ENCODE measurements at regions not wholly inside any gene's neighbourhood (a gene's known extent, or its start where the extent isn't known, plus 50 kb on each side); places are given as distances from the start of the nearest gene placed in this dataset.
A peak's percentile ranks its signal among the peaks of the same experiment; 100 is the strongest.
"Not testable (repeated sequence)": the region's sequence is repeated elsewhere in the genome, so short reads cannot be mapped to it uniquely, and the experiment has no call there.

GRCh38 chr7:127530148-127530547, 55.2 kb downstream of the GCC1 start:
- DNase-seq (ENCODE audit: low read depth), result no peak

- DNase-seq (ENCODE audit: low read depth), result no peak
Observed at GRCh38 chr7:127527561-127527960, 57.8 kb downstream of the GCC1 start.

- no peak for DNase-seq (ENCODE audit: low read depth)
Observed at GRCh38 chr7:127525866-127526480, 59.4 kb downstream of the GCC1 start.

GRCh38 chr7:127516320-127516719, 69.1 kb downstream of the GCC1 start:
- no peak for DNase-seq (ENCODE audit: low read depth)

- DNase-seq (ENCODE audit: low read depth), result peak; percentile 28
Observed at GRCh38 chr7:127514499-127514898, 70.9 kb downstream of the GCC1 start.

GRCh38 chr7:127513311-127513710, 72.1 kb downstream of the GCC1 start:
- DNase-seq (ENCODE audit: low read depth), result no peak

GRCh38 chr7:127512663-127513062, 72.7 kb downstream of the GCC1 start:
- no peak for DNase-seq (ENCODE audit: low read depth)

- peak; percentile 28 for DNase-seq (ENCODE audit: low read depth)
Observed at GRCh38 chr7:127504715-127505114, 80.7 kb downstream of the GCC1 start.

GRCh38 chr7:127501817-127502216, 83.6 kb downstream of the GCC1 start:
- DNase-seq (ENCODE audit: low read depth), result no peak

GRCh38 chr7:127487381-127487780, 94.9 kb upstream of the ZNF800 start:
- no peak for DNase-seq (ENCODE audit: low read depth)

GRCh38 chr7:127486654-127487053, 94.1 kb upstream of the ZNF800 start:
- peak; percentile 7 for DNase-seq (ENCODE audit: low read depth)

- DNase-seq (ENCODE audit: low read depth), result no peak
Observed at GRCh38 chr7:127485482-127485881, 93.0 kb upstream of the ZNF800 start.

GRCh38 chr7:127484954-127485353, 92.4 kb upstream of the ZNF800 start:
- DNase-seq (ENCODE audit: low read depth), result no peak

GRCh38 chr7:127478461-127478860, 86.0 kb upstream of the ZNF800 start:
- no peak for DNase-seq (ENCODE audit: low read depth)

- DNase-seq (ENCODE audit: low read depth), result no peak
Observed at GRCh38 chr7:127478024-127478355, 85.5 kb upstream of the ZNF800 start.

- no peak for DNase-seq (ENCODE audit: low read depth)
Observed at GRCh38 chr7:127477295-127478023, 85.0 kb upstream of the ZNF800 start.

- no peak for DNase-seq (ENCODE audit: low read depth)
Observed at GRCh38 chr7:127476618-127477017, 84.1 kb upstream of the ZNF800 start.

- no peak for DNase-seq (ENCODE audit: low read depth)
Observed at GRCh38 chr7:127474457-127474856, 81.9 kb upstream of the ZNF800 start.

GRCh38 chr7:127473409-127473808, 80.9 kb upstream of the ZNF800 start:
- no peak for DNase-seq (ENCODE audit: low read depth)

- no peak for DNase-seq (ENCODE audit: low read depth)
Observed at GRCh38 chr7:127460077-127460476, 67.6 kb upstream of the ZNF800 start.

GRCh38 chr7:127451258-127451657, 58.8 kb upstream of the ZNF800 start:
- not testable (repeated sequence) for DNase-seq (ENCODE audit: low read depth)

GRCh38 chr7:127448566-127448965, 56.1 kb upstream of the ZNF800 start:
- DNase-seq (ENCODE audit: low read depth), result no peak

GRCh38 chr7:127447326-127447945, 54.9 kb upstream of the ZNF800 start:
- peak; percentile 39 for DNase-seq (ENCODE audit: low read depth)

Data from RPMI7951 (cell line).